Activated T-helper 2 cell treated with anti-CD3 and anti-CD28 coated beads, Interferon-gamma antibody, Interleukin-2, Interleukin-4, amounts not matched to agents 10 μg/mL and 5 μg/mL and 100 μg/mL, durations not matched to agents 14 hours and 24 hours and 36 hours (primary cell): ENCODE measurements at regions not wholly inside any gene's neighbourhood (a gene's known extent, or its start where the extent isn't known, plus 50 kb on each side); places are given as distances from the start of the nearest gene placed in this dataset.

ENCODE experiments used
- DNase-seq: peaks from one replicate; pipeline ENCODE4 v3.0.0; 2021; ENCODE audit warnings: low spot score
- H3K27ac Mint-ChIP-seq: one replicate; pipeline ENCODE4 v1.8.0; 2021; ENCODE audit warnings: mixed read lengths
- H3K27me3 Mint-ChIP-seq: one replicate; pipeline ENCODE4 v1.8.0; 2021; ENCODE audit warnings: low read depth, mixed read lengths
- H3K36me3 Mint-ChIP-seq: one replicate; pipeline ENCODE4 v1.8.0; 2021; ENCODE audit warnings: low read depth, mixed read lengths
- H3K4me1 Mint-ChIP-seq: one replicate; pipeline ENCODE4 v1.8.0; 2021; ENCODE audit warnings: low read depth, mixed read lengths
- H3K4me3 Mint-ChIP-seq: one replicate; pipeline ENCODE4 v1.8.0; 2021; ENCODE audit warnings: low read depth, mild to moderate bottlenecking, moderate library complexity, mixed read lengths
- H3K9me3 Mint-ChIP-seq: one replicate; pipeline ENCODE4 v1.8.0; 2021; ENCODE audit warnings: mixed read lengths
- intact Hi-C: fragments of 100-400 bp; cut with micrococcal nuclease; formaldehyde crosslinking; loops from one replicate; pipeline ENCODE4 v1.15.1; 2023

DNA sequence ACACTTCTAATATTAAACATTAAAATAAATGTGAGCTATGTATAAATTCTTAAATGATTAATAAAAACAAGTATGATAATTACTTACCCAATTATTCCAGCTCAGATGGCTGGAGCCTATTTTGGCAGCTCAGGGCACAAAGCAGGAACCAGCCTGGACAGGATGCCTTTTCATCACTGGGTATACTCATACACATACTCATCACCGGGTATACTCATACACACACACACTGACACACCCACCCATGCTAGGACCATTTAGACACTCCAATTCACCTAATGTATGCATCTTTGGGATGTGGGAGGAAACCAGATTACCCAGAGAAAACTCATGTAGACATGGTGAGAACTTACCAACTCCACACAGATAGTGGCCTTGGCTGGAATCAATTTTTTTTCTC, 57.9 kb upstream of the CNOT2 start:
- Mint-ChIP-seq H3K36me3 (no peaks in the 10 kb centered on the region), H3K4me1 (no peaks in the 10 kb centered on the region), H3K27ac (no peak overlapping the region), H3K27me3 (peaks cover 3% of the 10 kb centered on the region), H3K9me3 (no peaks in the 10 kb centered on the region), H3K4me3 (no peak overlapping the region)
- intact Hi-C loops: no loop called here
- no peak for DNase-seq

DNA sequence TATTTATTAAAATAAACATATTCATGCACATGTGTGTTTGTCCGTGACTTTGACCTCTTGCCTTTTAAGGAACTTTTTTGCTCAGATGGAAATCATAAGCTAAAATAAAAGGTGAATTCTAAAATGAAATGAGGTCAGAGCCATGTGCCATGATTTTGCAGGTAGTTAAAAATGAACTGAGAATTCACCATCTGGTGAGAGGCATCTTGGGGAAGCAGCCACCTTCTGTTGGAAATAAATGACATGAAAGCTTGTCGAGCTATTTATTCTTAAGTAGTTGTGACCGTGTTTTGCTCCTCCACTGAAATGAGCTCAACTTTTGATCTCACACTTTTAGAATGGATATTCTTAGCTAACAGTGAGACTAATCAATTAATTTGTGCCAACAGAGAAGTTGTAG, 56.8 kb upstream of the CNOT2 start:
- Mint-ChIP-seq H3K27ac (no peak overlapping the region), H3K36me3 (no peaks in the 10 kb centered on the region), H3K27me3 (no peaks in the 10 kb centered on the region), H3K9me3 (no peaks in the 10 kb centered on the region), H3K4me1 (no peaks in the 10 kb centered on the region), H3K4me3 (no peak overlapping the region)
- intact Hi-C loops: no loop called here
- no peak for DNase-seq

DNA sequence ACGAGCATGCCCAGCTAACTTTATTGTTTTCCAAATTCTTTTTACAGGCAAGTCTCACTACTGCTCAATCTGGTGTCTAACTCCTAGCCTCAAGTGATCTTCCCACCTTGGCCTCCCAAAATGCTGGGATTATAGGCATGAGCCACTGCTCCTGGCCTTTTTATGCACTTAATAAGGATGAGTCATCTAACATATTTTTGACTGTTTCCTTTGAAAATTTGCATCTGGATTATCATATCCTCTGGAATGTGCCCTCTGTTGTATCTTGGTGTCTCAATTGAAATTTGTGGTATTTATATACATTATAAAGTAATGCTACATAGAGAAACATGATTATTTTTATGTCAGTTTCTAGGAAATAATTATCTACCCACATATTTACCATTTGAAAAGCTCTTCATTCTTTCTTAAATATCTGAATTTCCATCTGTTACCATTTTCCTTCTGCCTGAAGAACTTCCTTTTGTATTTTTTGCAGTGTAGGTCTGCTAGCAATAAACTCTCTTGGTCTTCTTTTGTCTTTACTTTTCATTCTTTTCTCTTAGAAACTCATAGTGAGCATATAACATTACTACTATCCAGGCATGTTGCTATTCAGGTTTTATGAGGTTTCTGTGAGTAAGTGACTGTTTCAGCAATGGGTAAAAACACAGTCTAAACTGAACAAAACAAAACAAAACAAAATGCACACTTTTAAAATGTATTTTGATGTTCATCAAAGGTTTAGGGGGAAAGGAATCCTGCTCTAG, 52.8 kb upstream of the CNOT2 start:
- no peaks in the 10 kb centered on the region for H3K4me1 Mint-ChIP-seq
- intact Hi-C loops: no loop called here
- peaks cover 1% of the 10 kb centered on the region for H3K27me3 Mint-ChIP-seq
- H3K4me3 Mint-ChIP-seq: no peak overlapping the region
- no peaks in the 10 kb centered on the region for H3K36me3 Mint-ChIP-seq
- H3K9me3 Mint-ChIP-seq: no peaks in the 10 kb centered on the region
- no peak overlapping the region for H3K27ac Mint-ChIP-seq
- no peak for DNase-seq
